ENCODE measurements at regions not wholly inside any gene's neighbourhood (a gene's known extent, or its start where the extent isn't known, plus 50 kb on each side); places are given as distances from the start of the nearest gene placed in this dataset.

DNA sequence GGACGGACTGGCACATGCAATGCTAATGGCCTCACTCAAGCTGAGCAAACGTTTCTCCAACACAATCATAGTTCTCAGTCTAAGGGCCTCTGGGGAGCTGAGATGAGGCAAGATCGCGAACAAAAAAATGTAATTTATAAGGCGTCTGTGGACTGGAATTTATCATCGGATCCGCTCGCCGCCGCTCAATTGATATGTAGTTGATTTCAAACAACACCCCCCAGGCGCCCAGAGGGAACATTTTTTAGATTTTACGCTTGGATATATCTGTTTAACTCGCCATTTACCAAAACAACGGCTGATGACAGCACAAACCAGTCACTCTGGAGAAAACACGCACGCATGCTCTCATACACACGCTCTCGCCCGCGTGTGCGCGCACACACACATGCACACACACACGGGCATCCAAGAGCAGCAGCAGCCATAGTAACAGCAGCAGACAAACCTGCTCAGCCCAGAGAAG, 335.8 kb downstream of the SMAD2 start:
- DNase-seq: no peak
- Mint-ChIP-seq H3K36me3 (no peaks in the 10 kb centered on the region), H3K27ac (no peak overlapping the region), H3K27me3 (ENCODE audit: low read depth in 3 of 3) (peaks cover 0 to 8% (median 3%) of the 10 kb centered on the region in 3 donors), H3K4me1 (no peaks in the 10 kb centered on the region), H3K9me3 (peaks cover 0 to 5% (median under 1%) of the 10 kb centered on the region in 6 donors), H3K4me3 (no peak overlapping the region)

DNA sequence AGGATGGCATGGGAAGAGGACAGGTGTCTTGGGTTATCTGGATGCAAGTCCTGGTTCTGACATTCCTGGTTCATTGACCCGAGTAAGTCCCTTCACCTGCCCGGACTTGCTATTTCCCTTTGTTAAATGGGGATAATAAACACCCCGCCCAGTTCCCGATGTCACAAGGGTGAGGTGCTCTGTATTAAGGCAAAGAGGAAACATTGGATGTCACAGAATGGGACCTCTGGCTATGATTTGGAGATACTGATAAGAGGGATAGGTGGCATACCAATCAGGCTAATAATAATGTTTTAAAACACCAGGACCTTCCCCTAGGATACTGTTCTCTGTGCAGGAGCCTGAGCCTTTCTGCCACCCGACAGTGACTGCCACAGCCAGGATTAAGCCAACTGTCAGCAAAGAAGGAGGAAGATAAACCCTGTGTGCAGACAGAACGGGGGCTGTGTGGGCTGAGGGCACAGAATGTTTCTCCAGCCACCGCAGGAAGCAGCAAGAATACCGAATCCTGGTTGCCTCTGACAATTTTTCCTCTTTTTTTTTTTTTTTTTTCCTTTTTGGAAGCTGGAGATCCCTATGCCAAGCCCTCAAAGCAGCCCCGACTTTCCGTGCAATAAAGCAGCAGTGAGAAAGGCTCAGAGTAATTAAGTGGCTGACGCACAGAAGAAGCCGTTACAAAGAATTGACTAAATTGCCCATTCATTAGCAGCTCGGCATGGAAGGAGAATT, 336.6 kb downstream of the SMAD2 start:
- Mint-ChIP-seq H3K4me1 (no peaks in the 10 kb centered on the region), H3K4me3 (no peak overlapping the region), H3K9me3 (peaks cover 0 to 5% (median under 1%) of the 10 kb centered on the region in 6 donors), H3K36me3 (no peaks in the 10 kb centered on the region), H3K27ac (no peak overlapping the region), H3K27me3 (ENCODE audit: low read depth in 3 of 3) (peaks cover 0 to 8% (median 3%) of the 10 kb centered on the region in 3 donors)
- DNase-seq: no peak

DNA sequence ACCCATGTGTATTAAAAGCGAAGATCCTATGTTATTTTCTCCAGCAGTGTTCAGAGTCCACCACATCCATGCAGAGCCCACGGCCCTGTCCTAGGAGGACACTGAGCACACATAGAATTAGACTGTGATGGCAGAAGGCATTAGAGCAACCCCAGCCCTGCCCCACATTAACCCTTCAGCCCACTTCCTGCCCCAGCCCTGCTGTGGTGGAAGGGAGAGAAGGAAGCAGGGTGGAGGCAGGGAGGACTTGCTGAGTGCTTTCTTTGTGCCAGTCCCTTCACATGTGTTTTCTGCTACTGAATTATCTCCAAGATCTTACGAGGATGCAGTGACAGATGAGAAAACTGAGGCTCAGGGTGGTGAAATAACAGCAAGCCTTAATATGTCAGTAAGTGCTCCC, 339.0 kb downstream of the SMAD2 start:
- Mint-ChIP-seq H3K27me3 (ENCODE audit: low read depth in 3 of 3) (peaks cover 2 to 5% (median 4%) of the 10 kb centered on the region in 3 donors), H3K27ac (no peak overlapping the region), H3K36me3 (no peaks in the 10 kb centered on the region), H3K4me1 (no peaks in the 10 kb centered on the region), H3K4me3 (no peak overlapping the region), H3K9me3 (peaks cover 0 to 5% (median 0%) of the 10 kb centered on the region in 6 donors)
- DNase-seq: no peak

DNA sequence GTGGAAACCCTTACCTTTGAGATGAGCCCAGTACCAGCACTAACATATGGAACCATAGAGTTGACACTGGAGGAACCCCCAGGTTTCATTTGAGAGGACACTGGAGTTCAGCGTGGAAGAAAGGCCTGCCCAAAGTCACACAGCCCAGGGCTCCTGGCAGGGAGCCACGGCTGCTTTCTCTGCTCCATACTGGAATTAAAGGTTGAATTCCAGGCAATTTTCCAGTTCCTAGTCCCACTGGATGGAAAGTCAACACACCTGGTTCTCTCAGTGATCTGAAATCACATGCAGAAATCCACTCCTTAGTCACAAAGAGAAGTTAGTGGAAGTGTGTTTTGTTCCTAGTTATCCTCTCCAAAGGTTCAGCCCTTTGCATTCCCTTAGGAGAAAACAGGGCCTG, 336.1 kb upstream of the SKOR2 start:
- Mint-ChIP-seq H3K36me3 (no peaks in the 10 kb centered on the region), H3K9me3 (peaks cover 0 to 4% (median 0%) of the 10 kb centered on the region in 6 donors), H3K27me3 (ENCODE audit: low read depth in 3 of 3) (peaks cover 3 to 7% (median 3%) of the 10 kb centered on the region in 3 donors), H3K4me1 (no peaks in the 10 kb centered on the region), H3K27ac (no peak overlapping the region), H3K4me3 (no peak overlapping the region)
- no peak for DNase-seq

DNA sequence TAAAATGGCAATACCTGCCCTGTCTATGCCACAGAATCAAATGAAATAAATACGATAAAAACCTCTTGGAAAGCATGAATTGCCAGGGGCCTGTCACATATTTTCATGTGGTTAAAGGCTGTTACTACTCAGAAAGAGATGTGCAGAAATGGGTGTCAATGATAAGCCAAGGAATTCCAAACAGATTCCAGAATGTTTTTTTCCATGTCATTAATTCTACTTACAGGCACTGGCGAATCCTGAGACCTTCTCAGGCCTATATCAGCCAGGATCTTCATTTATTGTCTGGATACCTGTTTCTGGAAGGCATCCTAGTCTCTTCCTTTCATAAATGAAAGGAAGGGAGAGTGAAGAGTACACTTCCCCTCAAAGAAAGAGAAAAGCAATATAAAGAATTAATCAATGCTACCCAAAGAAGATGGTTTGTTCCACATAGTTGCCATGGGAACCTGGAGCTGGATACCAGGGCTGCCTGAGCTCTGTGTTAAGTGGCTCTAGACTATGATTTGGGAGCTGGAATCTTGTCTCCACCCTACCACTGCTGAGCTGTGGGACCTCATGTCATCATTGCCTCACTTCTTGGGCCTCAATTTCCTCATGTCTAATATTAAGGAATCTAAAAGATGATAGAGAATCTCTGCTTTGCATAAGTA, 335.1 kb upstream of the SKOR2 start:
- no peak for DNase-seq
- no peaks in the 10 kb centered on the region for H3K9me3 Mint-ChIP-seq
- H3K27ac Mint-ChIP-seq: no peak overlapping the region
- H3K4me3 Mint-ChIP-seq: no peak overlapping the region
- peaks cover 3 to 7% (median 3%) of the 10 kb centered on the region in 3 donors for H3K27me3 Mint-ChIP-seq (ENCODE audit: low read depth in 3 of 3)
- no peaks in the 10 kb centered on the region for H3K4me1 Mint-ChIP-seq
- no peaks in the 10 kb centered on the region for H3K36me3 Mint-ChIP-seq

DNA sequence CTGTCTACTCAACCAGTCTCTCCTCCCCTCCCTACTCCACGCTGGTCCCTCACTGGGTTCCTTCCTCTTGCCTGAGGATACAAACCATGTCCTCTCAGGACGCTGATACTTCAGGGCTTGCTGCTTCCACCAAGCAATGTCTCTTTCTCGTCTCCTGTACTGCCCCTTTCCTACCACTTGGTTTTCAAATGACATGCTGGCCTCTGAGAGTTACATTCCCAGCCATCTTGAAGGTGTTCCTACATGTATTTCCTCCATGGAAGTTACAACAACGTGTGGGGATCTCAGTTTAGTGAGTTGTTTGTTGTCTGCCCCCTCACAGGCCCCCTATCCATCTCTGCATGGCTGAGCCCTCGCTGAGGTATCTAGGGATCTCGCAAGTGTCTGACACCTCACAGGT, 334.5 kb upstream of the SKOR2 start:
- H3K36me3 Mint-ChIP-seq: no peaks in the 10 kb centered on the region
- no peak overlapping the region for H3K4me3 Mint-ChIP-seq
- no peaks in the 10 kb centered on the region for H3K9me3 Mint-ChIP-seq
- no peaks in the 10 kb centered on the region for H3K4me1 Mint-ChIP-seq
- H3K27me3 Mint-ChIP-seq (ENCODE audit: low read depth in 3 of 3): peaks cover 3 to 7% (median 3%) of the 10 kb centered on the region in 3 donors
- no peak overlapping the region for H3K27ac Mint-ChIP-seq
- DNase-seq: no peak

DNA sequence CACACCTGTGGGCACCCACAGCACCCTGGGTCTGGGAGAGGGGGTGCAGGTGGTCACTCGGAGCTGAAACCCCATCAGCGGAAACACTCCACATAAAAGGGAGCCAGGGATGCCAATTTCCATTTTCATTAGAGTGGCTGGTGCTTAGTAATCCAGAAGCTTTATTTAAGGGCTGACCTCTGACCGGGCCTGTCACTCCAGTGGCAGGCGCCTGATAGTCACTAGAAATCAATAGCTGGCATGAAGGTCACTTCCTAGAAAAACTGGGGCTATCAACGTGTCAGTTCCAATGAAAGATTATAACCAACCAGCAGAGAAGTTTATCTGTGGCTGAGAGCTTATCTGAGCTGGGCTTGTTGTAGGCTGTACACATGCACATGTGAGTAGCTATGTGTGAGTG, 333.7 kb upstream of the SKOR2 start:
- peaks cover 2 to 7% (median 3%) of the 10 kb centered on the region in 3 donors for H3K27me3 Mint-ChIP-seq (ENCODE audit: low read depth in 3 of 3)
- H3K9me3 Mint-ChIP-seq: no peaks in the 10 kb centered on the region
- H3K36me3 Mint-ChIP-seq: no peaks in the 10 kb centered on the region
- no peak for DNase-seq
- no peak overlapping the region for H3K4me3 Mint-ChIP-seq
- H3K4me1 Mint-ChIP-seq: no peaks in the 10 kb centered on the region
- no peak overlapping the region for H3K27ac Mint-ChIP-seq

DNA sequence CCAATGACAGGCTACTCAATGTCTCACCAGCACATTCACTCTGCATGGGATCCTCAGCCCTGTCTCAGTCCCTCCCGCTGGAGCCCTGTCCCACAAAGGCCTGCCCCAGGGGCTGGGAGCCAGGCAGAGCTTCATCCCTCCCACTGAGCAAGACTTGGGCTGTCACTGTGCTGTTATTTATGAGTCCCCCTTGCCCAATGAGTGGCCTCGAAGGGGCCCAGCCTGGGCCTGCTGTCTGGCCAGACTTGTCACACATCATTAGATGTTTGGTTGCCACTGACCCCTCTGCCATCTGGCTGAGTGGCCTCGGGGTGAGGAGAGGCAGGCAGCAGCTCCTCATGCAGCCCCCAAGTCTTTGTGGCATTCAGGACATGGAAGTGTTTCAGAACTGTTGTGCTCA, 330.6 kb upstream of the SKOR2 start:
- H3K27ac Mint-ChIP-seq: no peak overlapping the region
- no peak for DNase-seq
- no peaks in the 10 kb centered on the region for H3K9me3 Mint-ChIP-seq
- peaks cover 1 to 6% (median 3%) of the 10 kb centered on the region in 3 donors for H3K27me3 Mint-ChIP-seq (ENCODE audit: low read depth in 3 of 3)
- H3K4me3 Mint-ChIP-seq: no peak overlapping the region
- H3K4me1 Mint-ChIP-seq: no peaks in the 10 kb centered on the region
- no peaks in the 10 kb centered on the region for H3K36me3 Mint-ChIP-seq

DNA sequence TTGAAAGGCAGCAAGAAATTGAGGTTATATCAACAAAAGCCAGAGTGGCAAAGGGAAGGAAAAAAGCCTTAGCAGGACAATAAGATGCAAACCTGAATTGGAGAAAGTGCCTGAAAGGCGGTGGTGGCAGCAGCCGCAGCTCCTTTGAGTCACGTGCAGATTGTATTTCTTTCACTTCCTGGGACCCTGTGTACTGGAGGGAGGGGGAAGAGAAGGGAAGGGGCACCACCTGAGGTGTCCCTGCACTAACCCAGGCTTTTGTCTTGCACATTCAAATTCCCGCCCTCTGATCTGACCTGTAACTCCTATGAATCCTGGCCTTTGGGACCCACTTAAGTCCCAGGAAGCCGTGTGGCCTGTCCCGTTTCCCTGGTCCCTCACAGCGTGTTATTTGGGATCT, 326.1 kb upstream of the SKOR2 start:
- no peak overlapping the region for H3K27ac Mint-ChIP-seq
- no peak overlapping the region for H3K4me3 Mint-ChIP-seq
- H3K9me3 Mint-ChIP-seq: no peaks in the 10 kb centered on the region
- peaks cover 0 to 9% (median 4%) of the 10 kb centered on the region in 3 donors for H3K27me3 Mint-ChIP-seq (ENCODE audit: low read depth in 3 of 3)
- no peaks in the 10 kb centered on the region for H3K36me3 Mint-ChIP-seq
- DNase-seq: no peak
- H3K4me1 Mint-ChIP-seq: no peaks in the 10 kb centered on the region

DNA sequence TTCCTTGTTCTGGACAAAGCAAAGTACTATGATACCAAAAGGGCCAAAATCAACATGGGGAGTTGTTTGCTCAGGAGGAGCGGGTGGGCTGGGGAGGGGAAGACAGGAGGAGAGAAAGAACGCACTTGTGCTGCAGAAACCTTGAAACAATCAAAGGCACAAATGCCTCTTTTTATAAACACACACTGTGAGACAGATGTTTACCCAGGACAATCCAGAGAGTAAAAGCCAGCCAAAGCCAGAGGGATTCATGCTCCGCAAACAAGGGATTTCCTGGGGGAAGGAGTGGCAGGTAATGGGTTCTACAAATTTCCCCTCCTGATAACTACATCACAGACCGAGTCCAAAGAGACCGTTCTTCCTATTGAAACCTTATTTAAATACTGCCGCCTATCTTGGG, 323.5 kb upstream of the SKOR2 start:
- Mint-ChIP-seq H3K27ac (no peak overlapping the region), H3K27me3 (ENCODE audit: low read depth in 3 of 3) (peaks cover 0 to 9% (median 4%) of the 10 kb centered on the region in 3 donors), H3K4me1 (no peaks in the 10 kb centered on the region), H3K36me3 (no peaks in the 10 kb centered on the region), H3K4me3 (no peak overlapping the region), H3K9me3 (peaks cover 0 to 2% (median 0%) of the 10 kb centered on the region in 6 donors)
- DNase-seq: no peak

DNA sequence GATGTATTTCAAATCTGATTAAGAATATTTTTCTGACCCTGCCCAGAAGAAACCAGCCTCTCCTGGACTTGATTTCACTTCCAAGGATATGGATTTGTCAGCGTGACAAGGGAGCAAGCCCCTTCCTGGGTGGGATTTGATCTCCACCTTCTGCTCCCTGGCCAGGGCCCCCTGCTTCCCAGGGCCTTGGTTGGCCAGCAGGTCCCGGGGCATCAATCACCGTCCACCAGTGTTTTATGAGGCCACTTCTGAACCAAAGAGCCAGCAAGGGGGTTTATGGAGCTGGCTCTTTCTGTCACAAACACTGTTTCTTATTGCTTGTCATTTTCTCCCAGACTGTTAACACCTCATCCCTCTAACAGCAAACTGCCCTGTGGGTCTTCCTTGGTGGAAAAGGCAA, 320.5 kb upstream of the SKOR2 start:
- Mint-ChIP-seq H3K9me3 (peaks cover 0 to 2% (median 0%) of the 10 kb centered on the region in 6 donors), H3K4me3 (no peak overlapping the region), H3K36me3 (no peaks in the 10 kb centered on the region), H3K27me3 (ENCODE audit: low read depth in 3 of 3) (peaks cover 0 to 4% (median 3%) of the 10 kb centered on the region in 3 donors), H3K4me1 (no peaks in the 10 kb centered on the region), H3K27ac (no peak overlapping the region)
- no peak for DNase-seq

DNA sequence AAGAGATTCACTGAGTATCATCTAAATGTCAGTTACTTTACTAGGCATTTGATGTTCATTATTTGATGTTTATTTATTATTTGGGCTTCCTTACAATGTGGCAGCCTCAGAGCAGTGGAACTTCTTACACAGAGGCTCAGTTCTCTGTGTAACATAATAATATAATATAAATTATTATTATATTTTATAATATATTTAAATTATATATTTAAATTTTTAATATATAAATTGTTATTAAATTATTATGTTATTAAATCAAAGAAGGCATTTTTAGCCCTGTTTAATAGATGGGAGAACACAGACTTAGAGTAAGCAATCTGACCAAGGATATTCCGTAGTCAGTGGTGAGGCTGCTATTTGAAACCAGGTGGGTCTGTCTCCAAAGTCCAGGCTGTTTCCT, 315.3 kb upstream of the SKOR2 start:
- H3K4me3 Mint-ChIP-seq: no peak overlapping the region
- no peak overlapping the region for H3K27ac Mint-ChIP-seq
- peaks cover 0 to 4% (median 0%) of the 10 kb centered on the region in 6 donors for H3K9me3 Mint-ChIP-seq
- H3K27me3 Mint-ChIP-seq (ENCODE audit: low read depth in 3 of 3): peaks cover under 1 to 2% (median 2%) of the 10 kb centered on the region in 3 donors
- no peak for DNase-seq
- H3K36me3 Mint-ChIP-seq: no peaks in the 10 kb centered on the region
- no peaks in the 10 kb centered on the region for H3K4me1 Mint-ChIP-seq

DNA sequence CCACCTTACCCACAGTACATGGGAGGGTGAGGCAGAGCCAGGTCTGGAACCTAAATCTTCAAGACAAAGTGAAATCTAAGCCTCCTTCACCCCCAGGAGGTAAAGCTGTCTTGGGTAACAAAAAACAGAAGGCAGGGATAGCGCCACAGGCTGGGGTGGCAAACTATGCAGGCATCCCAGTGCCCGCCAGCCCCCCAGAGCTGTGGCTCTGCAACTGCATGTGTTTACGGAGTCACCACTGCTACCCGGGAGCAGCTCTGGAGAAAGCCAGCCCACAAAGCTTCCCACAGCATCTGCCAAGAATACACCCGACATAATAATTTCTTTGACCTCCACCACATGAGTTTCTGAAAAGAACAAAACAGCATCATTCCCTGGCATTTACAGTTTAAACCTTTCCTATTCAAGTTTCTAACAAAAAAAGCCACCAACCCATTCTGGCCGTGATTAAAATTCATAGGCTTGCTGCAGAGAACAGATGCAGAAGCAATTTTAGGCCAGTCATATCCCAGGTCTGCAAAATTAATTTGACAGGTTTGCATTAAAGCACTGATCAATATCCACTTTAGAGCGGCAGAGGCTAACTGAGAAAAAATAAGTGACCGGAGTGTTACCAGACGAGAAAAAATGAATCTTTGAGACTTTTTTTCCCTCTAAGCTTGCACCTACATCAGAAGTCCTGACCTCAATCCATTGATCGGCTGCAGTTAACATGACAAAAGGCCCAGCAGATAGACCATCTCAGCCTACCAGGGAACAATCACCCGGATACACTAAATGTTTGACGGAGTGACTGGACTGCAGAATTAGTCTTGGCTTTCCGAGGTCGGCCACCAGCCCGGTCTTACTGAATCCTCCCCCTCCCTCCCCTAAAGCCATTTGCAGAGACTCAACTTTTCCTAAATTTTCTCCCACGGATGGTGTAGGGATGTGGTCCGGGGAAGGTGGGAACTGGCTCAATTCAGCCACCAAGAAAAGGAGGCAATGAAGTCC, 309.6 kb upstream of the SKOR2 start:
- H3K4me1 Mint-ChIP-seq: no peaks in the 10 kb centered on the region
- no peak for DNase-seq
- peaks cover 6 to 24% (median 11%) of the 10 kb centered on the region in 3 donors for H3K27me3 Mint-ChIP-seq (ENCODE audit: low read depth in 3 of 3)
- H3K4me3 Mint-ChIP-seq: no peak overlapping the region
- peaks cover 0 to 4% (median under 1%) of the 10 kb centered on the region in 6 donors for H3K9me3 Mint-ChIP-seq
- no peak overlapping the region for H3K27ac Mint-ChIP-seq
- H3K36me3 Mint-ChIP-seq: no peaks in the 10 kb centered on the region
